GM23338 (cell line): ENCODE measurements at regions not wholly inside any gene's neighbourhood (a gene's known extent, or its start where the extent isn't known, plus 50 kb on each side); places are given as distances from the start of the nearest gene placed in this dataset.

ENCODE experiments used
- ATAC-seq: fragments of 200-7000 bp; cut with Tn5 transposase; 3 replicates; pipeline ENCODE4 v1.9.1; 2020
- DNase-seq: peaks from one replicate; pipeline ENCODE4 v3.0.0-alpha.2; 2015; ENCODE audit warnings: low spot score
- H2AFZ ChIP-seq: fragments of 200-600 bp; sonication (generic); 2 replicates; pipeline ENCODE4 v1.8.0; 2016; ENCODE audit warnings: antibody characterized with exemption, mild to moderate bottlenecking, moderate library complexity
- H3F3A ChIP-seq: fragments of 200-600 bp; sonication (generic); replicated peaks from 2 replicates; pipeline ENCODE4 v1.8.0; 2017; ENCODE audit warnings: antibody characterized with exemption, mixed run types, low read depth
- H3K27ac ChIP-seq: fragments of 200-600 bp; sonication (generic); 2 replicates; pipeline ENCODE4 v1.6.1; 2016; ENCODE audit warnings: low read depth
- H3K27me3 ChIP-seq: fragments of 200-600 bp; sonication (generic); 2 replicates; pipeline ENCODE4 v1.8.0; 2016; ENCODE audit warnings: mild to moderate bottlenecking, mixed run types, moderate library complexity; ENCODE audit not compliant: insufficient read depth
- H3K36me3 ChIP-seq: fragments of 200-600 bp; sonication (generic); 2 replicates; pipeline ENCODE4 v1.8.0; 2016; ENCODE audit warnings: mild to moderate bottlenecking; ENCODE audit not compliant: insufficient read depth
- H3K4me1 ChIP-seq: fragments of 200-600 bp; sonication (generic); 2 replicates; pipeline ENCODE4 v1.8.0; 2016; ENCODE audit warnings: mild to moderate bottlenecking, moderate library complexity; ENCODE audit not compliant: insufficient read depth
- H3K4me2 ChIP-seq: fragments of 200-600 bp; sonication (generic); 2 replicates; pipeline ENCODE4 v1.7.1; 2017; ENCODE audit warnings: mixed run types
- H3K4me3 ChIP-seq: fragments of 200-600 bp; sonication (generic); 2 replicates; pipeline ENCODE4 v1.6.1; 2016; ENCODE audit warnings: mixed run types
- H3K79me2 ChIP-seq: fragments of 200-600 bp; sonication (generic); replicated peaks from 2 replicates; pipeline ENCODE4 v1.8.0; 2017; ENCODE audit warnings: mild to moderate bottlenecking; ENCODE audit not compliant: insufficient read depth
- H3K9me2 ChIP-seq: fragments of 200-600 bp; sonication (generic); 2 replicates; pipeline ENCODE4 v1.8.0; 2017; ENCODE audit not compliant: insufficient read depth
- H4K20me1 ChIP-seq: fragments of 200-600 bp; sonication (generic); replicated peaks from 2 replicates; pipeline ENCODE4 v1.8.0; 2017; ENCODE audit warnings: mild to moderate bottlenecking; ENCODE audit not compliant: insufficient read depth
- H3K27ac Mint-ChIP-seq: 2 replicates; pipeline ENCODE4 v1.8.0; 2020; ENCODE audit warnings: inconsistent platforms, mild to moderate bottlenecking, moderate library complexity, mixed read lengths
- H3K27me3 Mint-ChIP-seq: 3 replicates; pipeline ENCODE4 v1.8.0; 2022; ENCODE audit warnings: low read depth, mild to moderate bottlenecking, moderate library complexity, mixed read lengths, inconsistent platforms; ENCODE audit not compliant: insufficient read depth, poor library complexity
- H3K36me3 Mint-ChIP-seq: 3 replicates; pipeline ENCODE4 v1.8.0; 2021; ENCODE audit warnings: low read depth, mild to moderate bottlenecking, inconsistent platforms, moderate library complexity, mixed read lengths
- H3K4me1 Mint-ChIP-seq: 3 replicates; pipeline ENCODE4 v1.8.0; 2020; ENCODE audit warnings: mild to moderate bottlenecking, inconsistent platforms, mixed read lengths
- H3K4me3 Mint-ChIP-seq: 3 replicates; pipeline ENCODE4 v1.8.0; 2021; ENCODE audit warnings: moderate library complexity, mild to moderate bottlenecking, inconsistent platforms, mixed read lengths
- H3K9me3 Mint-ChIP-seq: 3 replicates; pipeline ENCODE4 v1.8.0; 2020; ENCODE audit warnings: moderate library complexity, mild to moderate bottlenecking, inconsistent platforms, mixed read lengths
- CREB1 ChIP-seq: fragments of 250-450 bp; sonication (Bioruptor Pico); IDR thresholded peaks from 2 replicates; pipeline ENCODE4 v1.5.0; 2020; ENCODE audit warnings: low read depth, mild to moderate bottlenecking, moderate library complexity
- CTCF ChIP-seq, 2 experiments: fragments of 200-600 bp in 1 of 2; sonication (generic) in 1 of 2; conservative IDR thresholded peaks; 2 replicates each; pipeline versions ENCODE4 v1.5.1 to v1.6.1; 2016 to 2017; ENCODE audit warnings: antibody characterized with exemption in 2 of 2, low read depth in 2 of 2, mild to moderate bottlenecking in 2 of 2, moderate library complexity in 1 of 2
- ETS1 ChIP-seq: IDR thresholded peaks from 2 replicates; pipeline ENCODE4 v1.6.1; 2016; ENCODE audit warnings: antibody characterized with exemption
- EZH2 ChIP-seq: fragments of 200-600 bp; sonication (generic); IDR thresholded peaks from one replicate; pipeline ENCODE4 v1.8.0; 2017; ENCODE audit warnings: antibody characterized with exemption, mild to moderate bottlenecking, low read depth; ENCODE audit not compliant: unreplicated experiment
- EZH2phosphoT487 ChIP-seq: fragments of 200-600 bp; sonication (generic); IDR thresholded peaks from one replicate; pipeline ENCODE4 v1.8.1; 2018; ENCODE audit warnings: antibody characterized with exemption; ENCODE audit not compliant: unreplicated experiment
- JUNB ChIP-seq: IDR thresholded peaks from one replicate; pipeline ENCODE4 v1.6.1; 2016; ENCODE audit warnings: antibody characterized with exemption; ENCODE audit not compliant: unreplicated experiment
- NANOG ChIP-seq: IDR thresholded peaks from 2 replicates; pipeline ENCODE4 v1.6.1; 2016; ENCODE audit warnings: antibody characterized with exemption, borderline replicate concordance
- POLR2AphosphoS5 ChIP-seq: IDR thresholded peaks from 2 replicates; pipeline ENCODE4 v1.6.1; 2016; ENCODE audit warnings: antibody characterized with exemption, low read depth
- REST ChIP-seq: IDR thresholded peaks from one replicate; pipeline ENCODE4 v1.6.1; 2018; ENCODE audit warnings: antibody characterized with exemption; ENCODE audit not compliant: unreplicated experiment
- STAT1 ChIP-seq: IDR thresholded peaks from one replicate; pipeline ENCODE4 v1.6.1; 2016; ENCODE audit warnings: antibody characterized with exemption; ENCODE audit not compliant: unreplicated experiment
- ZNF114 ChIP-seq: fragments of 250-450 bp; sonication (Bioruptor Pico); IDR thresholded peaks from 2 replicates; pipeline ENCODE4 v1.5.0; 2020; ENCODE audit warnings: mild to moderate bottlenecking, moderate library complexity
- ZNF331 ChIP-seq: fragments of 250-450 bp; sonication (Bioruptor Pico); IDR thresholded peaks from 2 replicates; pipeline ENCODE4 v1.5.0; 2020; ENCODE audit warnings: low read depth, mild to moderate bottlenecking, moderate library complexity
- ZNF462 ChIP-seq: fragments of 250-450 bp; sonication (Bioruptor Pico); IDR thresholded peaks from 2 replicates; pipeline ENCODE4 v1.5.0; 2020; ENCODE audit warnings: mild to moderate bottlenecking, moderate library complexity

- peaks cover 20% of the 10 kb centered on the region for H3K9me3 Mint-ChIP-seq
These were observed 1461.4 kb downstream of the GATA3 start for GRCh38 chr10:9515922-9516321.

More at GRCh38 chr10:9515922-9516321, 1461.4 kb downstream of the GATA3 start:
- peaks cover 9% of the 10 kb centered on the region; the same call in 1 of the 3 replicates for H3K4me1 Mint-ChIP-seq
- TF ChIP-seq REST (no peak), EZH2phosphoT487 (no peak), ZNF331 (CRISPR knock-in tag) (no peak), ETS1 (no peak), POLR2AphosphoS5 (no peak), STAT1 (no peak), CTCF (conservative IDR thresholded peaks at IDR 0.05; ENCODE audit: low read depth in 2 of 2) (no peak), ZNF114 (CRISPR knock-in tag) (no peak), NANOG (no peak), JUNB (no peak), CREB1 (CRISPR knock-in tag) (no peak), ZNF462 (no peak), EZH2 (no peak)
- Histone ChIP-seq H4K20me1 (no peaks in the 10 kb centered on the region), H3K27me3 (no peaks in the 10 kb centered on the region), H3K36me3 (no peaks in the 10 kb centered on the region), H2AFZ (no peak overlapping the region), H3K4me3 (no peak overlapping the region), H3F3A (no peaks in the 10 kb centered on the region), H3K27ac (no peak overlapping the region), H3K4me1 (no peaks in the 10 kb centered on the region), H3K9me2 (peaks cover 13% of the 10 kb centered on the region), H3K4me2 (no peak overlapping the region), H3K79me2 (no peaks in the 10 kb centered on the region)
- DNase-seq: no peak
- H3K27me3 Mint-ChIP-seq: peaks cover 2% of the 10 kb centered on the region
- no peak for ATAC-seq
- H3K36me3 Mint-ChIP-seq: peaks cover 19% of the 10 kb centered on the region
- H3K4me3 Mint-ChIP-seq: no peak overlapping the region
- no peak overlapping the region for H3K27ac Mint-ChIP-seq
